ENCODE measurements at regions not wholly inside any gene's neighbourhood (a gene's known extent, or its start where the extent isn't known, plus 50 kb on each side); places are given as distances from the start of the nearest gene placed in this dataset.

GRCh38 chr6:147621263-147621662 is 112.8 kb downstream of the SAMD5 start:
- no peaks in the 10 kb centered on the region for H3K4me1 Mint-ChIP-seq (ENCODE audit: low read depth)
- no peak for ATAC-seq

DNA sequence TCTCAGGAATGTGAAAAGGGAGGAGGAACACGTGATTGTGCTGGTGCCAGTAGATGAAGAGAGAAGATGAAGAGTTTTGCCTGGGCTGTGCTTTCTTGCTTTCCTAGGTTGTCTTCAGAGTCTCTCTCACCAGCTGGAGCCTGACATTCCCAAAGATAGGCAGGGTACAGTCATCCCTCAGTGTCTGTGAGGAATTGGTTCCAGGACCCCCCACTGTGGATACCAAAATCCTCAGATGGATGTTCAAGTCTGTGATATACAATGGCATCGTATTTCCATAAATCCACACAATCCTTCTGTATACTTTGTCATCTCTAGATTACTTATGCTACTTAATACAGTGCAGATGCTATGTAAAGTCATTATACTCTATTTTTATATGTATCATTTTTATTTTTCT is 113.5 kb downstream of the SAMD5 start:
- DNase-seq: no peak
- Mint-ChIP-seq H3K4me3 (no peak overlapping the region), H3K27me3 (ENCODE audit: low read depth) (peaks cover 2% of the 10 kb centered on the region), H3K9me3 (no peaks in the 10 kb centered on the region), H3K36me3 (ENCODE audit: insufficient read depth) (no peaks in the 10 kb centered on the region), H3K4me1 (ENCODE audit: low read depth) (no peaks in the 10 kb centered on the region)
- ATAC-seq: no peak

More at GRCh38 chr6:147621263-147621662, 112.8 kb downstream of the SAMD5 start:
- H3K27me3 Mint-ChIP-seq (ENCODE audit: low read depth): peaks cover 2% of the 10 kb centered on the region
- no peaks in the 10 kb centered on the region for H3K9me3 Mint-ChIP-seq
- DNase-seq: no peak
- H3K4me3 Mint-ChIP-seq: no peak overlapping the region
- H3K36me3 Mint-ChIP-seq (ENCODE audit: insufficient read depth): no peaks in the 10 kb centered on the region

DNA sequence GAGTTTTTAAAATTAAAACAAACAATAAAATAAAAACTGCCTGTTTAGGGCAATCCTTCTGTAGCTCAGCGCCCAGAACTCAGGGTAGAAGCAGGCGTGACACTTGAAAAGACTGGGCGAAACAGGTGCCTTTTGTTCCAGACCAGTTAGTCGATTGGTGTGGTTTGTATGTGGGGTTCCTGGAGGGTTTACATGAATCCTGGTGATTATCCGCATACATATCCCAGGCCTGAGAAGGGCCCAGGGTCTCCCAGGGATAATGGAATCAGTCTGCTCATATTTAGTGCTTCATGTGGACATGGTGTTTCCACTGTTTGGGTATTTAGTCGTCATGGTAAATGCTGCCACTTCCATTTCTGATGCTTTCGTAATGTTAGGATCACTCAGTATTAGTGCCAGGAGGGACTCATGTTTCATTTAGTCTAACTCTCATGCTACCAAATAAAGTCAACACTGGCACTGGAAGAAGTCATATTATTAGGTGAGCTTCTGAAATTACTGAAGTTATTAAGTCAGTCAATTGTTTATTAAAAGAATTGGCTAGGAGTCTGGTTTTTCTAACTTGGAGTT is 116.5 kb downstream of the SAMD5 start:
- Mint-ChIP-seq H3K4me3 (no peak overlapping the region), H3K9me3 (no peaks in the 10 kb centered on the region), H3K27me3 (ENCODE audit: low read depth) (peaks cover 2% of the 10 kb centered on the region), H3K36me3 (ENCODE audit: insufficient read depth) (no peaks in the 10 kb centered on the region), H3K4me1 (ENCODE audit: low read depth) (no peaks in the 10 kb centered on the region)
- DNase-seq (no peak), ATAC-seq (no peak)

GRCh38 chr6:147625946-147626345 is 117.5 kb downstream of the SAMD5 start:
- Mint-ChIP-seq H3K36me3 (ENCODE audit: insufficient read depth) (no peaks in the 10 kb centered on the region), H3K4me1 (ENCODE audit: low read depth) (no peaks in the 10 kb centered on the region), H3K4me3 (no peak overlapping the region), H3K27me3 (ENCODE audit: low read depth) (peaks cover 2% of the 10 kb centered on the region), H3K9me3 (peaks cover 2% of the 10 kb centered on the region)
- ATAC-seq (no peak), DNase-seq (no peak)

DNA sequence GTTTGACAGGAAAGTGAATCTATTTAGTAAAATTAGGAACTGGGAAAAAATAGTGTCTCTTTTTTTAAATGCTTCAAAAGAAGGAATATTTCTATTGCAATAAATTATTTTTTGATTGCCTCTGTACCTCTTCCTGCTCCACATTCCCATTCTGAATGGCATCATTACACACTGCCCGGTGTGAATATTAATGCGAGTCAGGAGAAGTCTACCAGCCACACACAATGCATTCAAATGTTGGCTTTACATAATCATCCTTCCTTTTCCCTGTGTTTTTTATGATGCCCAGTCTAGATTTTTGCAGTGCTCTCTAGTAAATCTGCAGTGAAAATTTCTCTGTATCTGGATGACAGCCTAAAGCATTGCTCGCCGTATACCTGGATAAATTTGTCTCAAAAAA is 118.9 kb downstream of the SAMD5 start:
- no peaks in the 10 kb centered on the region for H3K36me3 Mint-ChIP-seq (ENCODE audit: insufficient read depth)
- H3K9me3 Mint-ChIP-seq: peaks cover 14% of the 10 kb centered on the region
- no peaks in the 10 kb centered on the region for H3K4me1 Mint-ChIP-seq (ENCODE audit: low read depth)
- no peak for DNase-seq
- H3K4me3 Mint-ChIP-seq: no peak overlapping the region
- H3K27me3 Mint-ChIP-seq (ENCODE audit: low read depth): peaks cover 2% of the 10 kb centered on the region
- ATAC-seq: no peak

DNA sequence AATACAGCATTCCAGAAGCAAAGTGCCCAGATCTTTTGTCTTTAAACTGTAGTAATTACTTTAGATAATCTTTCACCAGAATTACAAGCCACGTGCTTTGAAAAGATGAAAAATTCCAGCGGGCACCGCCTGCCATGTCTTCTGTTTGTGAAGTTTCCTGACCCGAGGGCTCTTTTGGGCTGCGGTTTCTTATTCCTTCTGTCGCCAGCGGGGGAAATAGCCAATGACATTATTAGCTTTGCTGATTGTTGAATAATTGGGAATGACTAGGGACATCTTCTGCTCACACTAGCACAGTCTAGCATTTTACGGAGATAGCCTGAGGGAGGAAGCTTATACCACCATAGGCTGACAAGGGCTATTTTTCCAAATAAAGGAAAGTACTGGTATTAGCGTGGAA is 124.7 kb downstream of the SAMD5 start:
- ATAC-seq: no peak
- Mint-ChIP-seq H3K4me3 (no peak overlapping the region), H3K4me1 (ENCODE audit: low read depth) (no peaks in the 10 kb centered on the region)

DNA sequence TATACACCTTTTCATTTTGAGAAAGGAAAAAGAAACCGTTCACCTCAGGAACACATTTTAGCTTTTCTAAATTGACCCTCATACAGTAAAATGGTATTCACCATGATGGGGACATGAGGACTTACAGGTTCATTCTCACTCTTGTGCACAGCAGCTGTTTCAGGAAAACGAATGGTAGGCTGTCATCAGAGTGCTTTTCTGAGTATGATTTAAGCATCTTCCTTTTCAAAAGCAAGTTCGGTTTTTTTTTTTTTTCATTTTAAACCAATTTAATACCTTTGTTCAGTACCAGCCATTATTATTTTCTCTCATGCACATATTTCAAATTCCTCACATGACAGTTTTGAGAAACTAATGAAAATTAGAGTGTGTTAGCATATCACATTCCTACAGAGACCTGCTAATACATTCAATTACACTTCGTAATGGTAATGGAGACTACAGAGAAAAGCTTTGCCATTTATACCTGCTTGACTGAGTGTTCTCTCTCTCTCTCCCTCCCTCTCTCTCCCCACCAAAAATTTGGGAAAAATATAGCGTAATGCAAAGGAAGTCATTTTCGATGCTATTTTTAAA is 129.2 kb downstream of the SAMD5 start:
- DNase-seq (no peak), ATAC-seq (no peak)
- Mint-ChIP-seq H3K27me3 (ENCODE audit: low read depth) (peaks cover 3% of the 10 kb centered on the region), H3K4me1 (ENCODE audit: low read depth) (no peaks in the 10 kb centered on the region), H3K36me3 (ENCODE audit: insufficient read depth) (no peaks in the 10 kb centered on the region), H3K9me3 (peaks cover 13% of the 10 kb centered on the region), H3K4me3 (no peak overlapping the region)

More for the DNA sequence above, 124.7 kb downstream of the SAMD5 start:
- H3K27me3 Mint-ChIP-seq (ENCODE audit: low read depth): peaks cover 3% of the 10 kb centered on the region
- DNase-seq: no peak
- H3K9me3 Mint-ChIP-seq: peaks cover 27% of the 10 kb centered on the region
- no peaks in the 10 kb centered on the region for H3K36me3 Mint-ChIP-seq (ENCODE audit: insufficient read depth)

GRCh38 chr6:147639279-147639678 is 130.8 kb downstream of the SAMD5 start:
- Mint-ChIP-seq H3K36me3 (ENCODE audit: insufficient read depth) (no peaks in the 10 kb centered on the region), H3K27me3 (ENCODE audit: low read depth) (peaks cover 3% of the 10 kb centered on the region), H3K4me3 (no peak overlapping the region), H3K9me3 (peaks cover 9% of the 10 kb centered on the region), H3K4me1 (ENCODE audit: low read depth) (no peaks in the 10 kb centered on the region)
- ATAC-seq (no peak), DNase-seq (no peak)

DNA sequence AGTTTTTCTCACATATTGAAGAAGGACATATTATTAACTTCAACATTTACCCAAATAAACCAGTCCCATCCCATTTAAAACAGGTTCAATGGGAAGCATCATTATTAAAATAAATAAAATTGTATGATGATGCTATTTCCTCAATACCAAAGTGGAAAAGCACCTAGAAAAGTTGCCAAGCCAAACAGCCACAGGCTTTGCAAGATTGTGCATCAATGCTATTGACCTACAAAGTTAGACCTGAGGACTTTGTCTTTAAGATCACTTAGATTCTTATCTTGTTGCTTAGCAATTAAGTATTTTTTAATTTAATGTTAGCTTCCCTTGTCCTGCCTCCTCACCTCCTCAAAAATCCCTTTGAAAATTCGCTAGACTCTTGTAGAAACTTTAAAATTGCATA is 132.1 kb downstream of the SAMD5 start:
- no peak for ATAC-seq
- H3K4me3 Mint-ChIP-seq: no peak overlapping the region
- H3K27me3 Mint-ChIP-seq (ENCODE audit: low read depth): peaks cover 3% of the 10 kb centered on the region
- H3K4me1 Mint-ChIP-seq (ENCODE audit: low read depth): no peaks in the 10 kb centered on the region
- DNase-seq: no peak
- no peaks in the 10 kb centered on the region for H3K36me3 Mint-ChIP-seq (ENCODE audit: insufficient read depth)
- peaks cover 4% of the 10 kb centered on the region for H3K9me3 Mint-ChIP-seq

DNA sequence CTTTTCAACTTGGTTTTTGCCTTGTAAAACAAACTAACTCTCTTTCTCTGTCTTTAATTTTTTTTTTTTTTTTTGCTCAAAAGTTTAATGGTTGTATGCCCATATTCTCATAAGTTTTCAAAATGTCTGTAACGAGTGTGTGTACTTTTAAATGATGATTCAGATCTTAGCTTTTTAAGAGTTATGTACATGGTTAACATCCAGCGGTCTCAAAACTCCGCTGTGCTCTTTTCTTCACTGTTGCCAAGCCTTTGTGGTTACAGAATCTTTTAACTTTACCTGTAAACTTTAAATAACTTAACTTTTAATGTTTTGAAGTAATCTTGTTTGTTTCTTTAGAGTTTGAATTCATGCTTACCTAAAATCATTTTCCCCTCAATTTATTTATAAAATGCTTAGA is 133.0 kb downstream of the SAMD5 start:
- no peaks in the 10 kb centered on the region for H3K4me1 Mint-ChIP-seq (ENCODE audit: low read depth)
- no peak for ATAC-seq
- no peaks in the 10 kb centered on the region for H3K36me3 Mint-ChIP-seq (ENCODE audit: insufficient read depth)
- no peak for DNase-seq
- H3K9me3 Mint-ChIP-seq: no peaks in the 10 kb centered on the region
- H3K27me3 Mint-ChIP-seq (ENCODE audit: low read depth): peaks cover 3% of the 10 kb centered on the region
- no peak overlapping the region for H3K4me3 Mint-ChIP-seq

GRCh38 chr6:147642458-147642857 is 134.0 kb downstream of the SAMD5 start:
- H3K4me3 Mint-ChIP-seq: no peak overlapping the region
- H3K4me1 Mint-ChIP-seq (ENCODE audit: low read depth): no peaks in the 10 kb centered on the region
- peaks cover 3% of the 10 kb centered on the region for H3K27me3 Mint-ChIP-seq (ENCODE audit: low read depth)
- no peaks in the 10 kb centered on the region for H3K36me3 Mint-ChIP-seq (ENCODE audit: insufficient read depth)
- ATAC-seq (no peak), DNase-seq (no peak)
- H3K9me3 Mint-ChIP-seq: no peaks in the 10 kb centered on the region

DNA sequence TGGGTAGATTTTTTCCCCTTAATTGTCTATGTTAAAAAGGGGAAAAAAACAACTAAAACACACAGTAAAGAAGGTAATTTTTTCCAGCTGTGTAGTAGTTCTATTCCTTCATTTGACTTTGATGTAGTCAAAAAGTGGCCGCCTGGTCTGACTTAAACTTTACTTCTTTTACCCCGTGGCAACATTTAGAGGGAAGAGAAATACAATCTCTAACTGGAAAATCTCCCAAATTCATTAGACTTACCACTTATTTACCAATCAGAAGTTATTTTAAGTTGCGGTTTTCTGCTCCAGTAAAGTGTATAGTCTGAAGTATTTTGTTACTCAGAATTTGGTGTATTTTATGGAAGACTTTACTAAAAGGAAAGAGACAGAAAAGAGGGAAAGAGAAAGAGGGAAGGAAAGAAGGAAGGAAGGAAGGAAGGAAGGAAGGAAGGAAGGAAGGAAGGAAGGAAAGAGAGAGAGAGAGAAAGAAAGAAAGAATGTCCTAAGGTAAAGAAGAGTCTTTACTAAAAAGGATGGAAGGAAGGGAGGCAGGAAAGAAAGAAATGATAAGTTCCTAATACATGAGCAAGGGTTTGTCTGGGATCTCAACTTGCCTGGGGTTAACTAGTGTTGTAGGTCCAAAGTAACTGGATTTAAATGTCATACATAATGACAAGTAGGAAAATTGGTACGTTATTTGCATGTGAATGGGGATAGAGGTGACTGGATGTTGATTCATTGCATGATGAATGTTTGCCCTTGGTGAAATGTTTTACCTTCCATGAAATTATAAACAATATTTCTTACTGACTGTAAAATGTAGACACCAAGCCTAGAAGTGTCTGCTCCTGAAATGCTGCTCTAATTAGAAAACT is 135.1 kb downstream of the SAMD5 start:
- H3K27me3 Mint-ChIP-seq (ENCODE audit: low read depth): no peaks in the 10 kb centered on the region
- no peaks in the 10 kb centered on the region for H3K4me1 Mint-ChIP-seq (ENCODE audit: low read depth)
- H3K4me3 Mint-ChIP-seq: no peak overlapping the region
- no peaks in the 10 kb centered on the region for H3K36me3 Mint-ChIP-seq (ENCODE audit: insufficient read depth)
- no peaks in the 10 kb centered on the region for H3K9me3 Mint-ChIP-seq
- ATAC-seq (no peak), DNase-seq (no peak)

DNA sequence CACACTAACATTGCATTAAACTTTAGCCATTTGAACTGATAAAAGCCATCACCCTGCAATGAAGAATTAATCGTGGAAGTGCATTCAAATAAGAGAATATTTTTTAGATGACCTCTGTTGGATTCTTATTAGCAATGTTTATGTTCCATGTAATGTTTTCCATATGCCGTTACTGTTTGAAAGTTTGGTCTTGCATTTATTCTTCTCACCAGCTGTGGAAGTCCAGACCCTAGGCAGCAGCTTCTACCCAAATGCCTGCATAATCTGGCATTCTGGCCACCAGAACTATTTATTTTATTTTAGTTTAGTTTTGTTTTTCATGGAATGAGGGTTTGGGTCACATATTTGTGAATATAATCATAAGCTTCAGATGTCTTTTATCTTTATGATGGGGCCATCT is 140.4 kb downstream of the SAMD5 start:
- Mint-ChIP-seq H3K4me1 (ENCODE audit: low read depth) (no peaks in the 10 kb centered on the region), H3K27me3 (ENCODE audit: low read depth) (no peaks in the 10 kb centered on the region), H3K36me3 (ENCODE audit: insufficient read depth) (no peaks in the 10 kb centered on the region), H3K9me3 (no peaks in the 10 kb centered on the region), H3K4me3 (no peak overlapping the region)
- ATAC-seq: no peak
- DNase-seq: no peak

GRCh38 chr6:147651249-147652063 is 143.0 kb downstream of the SAMD5 start:
- no peaks in the 10 kb centered on the region for H3K4me1 Mint-ChIP-seq (ENCODE audit: low read depth)
- no peaks in the 10 kb centered on the region for H3K36me3 Mint-ChIP-seq (ENCODE audit: insufficient read depth)
- no peak overlapping the region for H3K4me3 Mint-ChIP-seq
- DNase-seq (no peak), ATAC-seq (no peak)
- no peaks in the 10 kb centered on the region for H3K9me3 Mint-ChIP-seq
- H3K27me3 Mint-ChIP-seq (ENCODE audit: low read depth): peaks cover 1% of the 10 kb centered on the region

Measured in activated T-cell treated with anti-CD3 and anti-CD28 coated beads, Interleukin-2, amount 50 U/mL, for 4 hours (primary cell).